DOHH2 (cell line): ENCODE measurements at regions not wholly inside any gene's neighbourhood (a gene's known extent, or its start where the extent isn't known, plus 50 kb on each side); places are given as distances from the start of the nearest gene placed in this dataset.

ENCODE experiments used
- CTCF ChIP-seq: fragments of 200-600 bp; sonication (generic); IDR thresholded peaks from one replicate; pipeline ENCODE4 v1.5.1; 2014; ENCODE audit warnings: antibody characterized with exemption, mild to moderate bottlenecking, low read depth, low read length; ENCODE audit not compliant: poor library complexity, severe bottlenecking
- EZH2phosphoT487 ChIP-seq: fragments of 200-600 bp; sonication (generic); IDR thresholded peaks from 2 replicates; pipeline ENCODE4 v1.6.1; 2017; ENCODE audit warnings: borderline replicate concordance, mild to moderate bottlenecking, antibody characterized with exemption, low read length, moderate library complexity, mixed read lengths

GRCh38 chr3:72517921-72518424, 330.3 kb downstream of the SHQ1 start:
- no peak for TF ChIP-seq CTCF
- no peak for TF ChIP-seq EZH2phosphoT487
